ENCODE measurements at regions not wholly inside any gene's neighbourhood (a gene's known extent, or its start where the extent isn't known, plus 50 kb on each side); places are given as distances from the start of the nearest gene placed in this dataset.

DNA sequence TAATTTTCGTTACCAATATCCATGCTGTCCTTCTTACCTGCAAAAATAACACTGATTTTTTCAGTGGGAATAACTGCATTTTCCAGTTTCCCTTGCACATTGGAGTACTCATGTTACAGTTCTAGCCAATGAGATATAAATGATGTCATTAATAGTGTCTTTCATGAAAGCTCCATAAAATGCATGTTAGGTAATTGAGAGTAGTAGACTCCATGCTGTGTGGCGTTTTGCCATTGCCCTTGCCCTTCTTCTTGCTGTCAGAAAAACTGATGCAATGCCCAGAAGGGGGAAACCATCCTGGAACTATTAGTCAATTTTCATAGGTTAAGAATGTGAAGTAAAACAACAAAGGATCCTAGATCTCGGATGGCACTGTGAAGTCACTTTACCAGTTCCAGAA, 1765.3 kb downstream of the EFNA5 start:
- ChIA-PET POLR2A (no interaction called here), CTCF (no interaction called here)
- TF ChIP-seq, protein P1, sequence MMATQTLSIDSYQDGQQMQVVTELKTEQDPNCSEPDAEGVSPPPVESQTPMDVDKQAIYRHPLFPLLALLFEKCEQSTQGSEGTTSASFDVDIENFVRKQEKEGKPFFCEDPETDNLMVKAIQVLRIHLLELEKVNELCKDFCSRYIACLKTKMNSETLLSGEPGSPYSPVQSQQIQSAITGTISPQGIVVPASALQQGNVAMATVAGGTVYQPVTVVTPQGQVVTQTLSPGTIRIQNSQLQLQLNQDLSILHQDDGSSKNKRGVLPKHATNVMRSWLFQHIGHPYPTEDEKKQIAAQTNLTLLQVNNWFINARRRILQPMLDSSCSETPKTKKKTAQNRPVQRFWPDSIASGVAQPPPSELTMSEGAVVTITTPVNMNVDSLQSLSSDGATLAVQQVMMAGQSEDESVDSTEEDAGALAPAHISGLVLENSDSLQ (IDR thresholded peaks at IDR 0.05), result 0 out of 2 replicates have a peak, but pooled peaks have one; percentile 6
- TF ChIP-seq NFRKB (IDR thresholded peaks at IDR 0.05), result no peak
- peak; percentile 6 for DNase-seq (ENCODE audit: extremely low spot score)

DNA sequence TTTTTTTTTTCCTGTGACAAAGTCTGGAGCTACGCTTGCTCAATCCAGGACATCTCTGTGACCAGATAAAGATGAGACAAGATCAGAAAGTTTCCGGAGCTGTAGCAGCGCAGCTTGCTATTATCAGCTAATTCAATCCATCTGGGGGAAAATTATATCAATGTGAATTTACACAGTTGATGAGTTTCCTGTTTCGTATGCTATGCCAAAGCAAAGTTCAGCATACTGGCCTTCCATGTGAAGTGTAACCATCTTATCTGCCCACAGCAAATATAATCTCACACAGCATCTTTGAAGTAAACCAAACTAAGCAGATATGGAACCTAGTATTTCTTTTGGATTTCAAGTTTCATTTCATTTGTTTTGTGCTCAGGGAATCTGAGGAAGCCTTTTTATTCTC, 1767.7 kb downstream of the EFNA5 start:
- POLR2A ChIA-PET, result no interaction called here
- TF ChIP-seq FOXK2 (IDR thresholded peaks at IDR 0.05) (no peak), L3MBTL2 (conservative IDR thresholded peaks at IDR 0.05) (no peak), ARNT (IDR thresholded peaks at IDR 0.05) (no peak), HDGF (IDR thresholded peaks at IDR 0.05; ENCODE audit: borderline replicate concordance) (no peak), ELF4 (IDR thresholded peaks at IDR 0.05) (no peak), LEF1 (IDR thresholded peaks at IDR 0.05; ENCODE audit: borderline replicate concordance) (no peak), ZNF384 (IDR thresholded peaks at IDR 0.05) (no peak), NFRKB (IDR thresholded peaks at IDR 0.05) (no peak)
- TF ChIP-seq, protein P1 (IDR thresholded peaks at IDR 0.05), result no peak
- DNase-seq (ENCODE audit: extremely low spot score), result no peak
- CTCF ChIA-PET, result no interaction called here

DNA sequence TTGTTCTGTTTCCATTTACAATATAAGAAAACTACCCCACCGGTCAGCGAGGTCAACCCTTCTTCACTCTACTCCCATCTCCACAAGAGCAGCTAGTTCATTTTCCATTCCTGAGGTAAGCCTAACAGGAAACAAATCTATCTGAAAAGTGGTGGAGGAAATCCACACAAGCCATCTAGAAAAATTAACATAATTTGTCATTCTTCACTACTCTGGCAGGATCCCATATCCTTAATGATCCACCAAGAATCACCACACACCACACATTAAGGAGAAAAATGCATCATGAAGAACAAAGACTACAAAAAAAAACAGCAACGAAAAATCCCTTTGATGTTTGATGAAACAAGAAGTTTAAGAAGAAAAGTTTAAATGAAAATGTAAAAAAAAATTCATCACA, 1771.0 kb downstream of the EFNA5 start:
- no peak for TF ChIP-seq LEF1 (IDR thresholded peaks at IDR 0.05; ENCODE audit: borderline replicate concordance)
- TF ChIP-seq FOXA1 (IDR thresholded peaks at IDR 0.05), result no peak
- no peak for TF ChIP-seq ELF4 (IDR thresholded peaks at IDR 0.05)
- no peak for TF ChIP-seq HDGF (IDR thresholded peaks at IDR 0.05; ENCODE audit: borderline replicate concordance)
- TF ChIP-seq CTBP1 (IDR thresholded peaks at IDR 0.05; ENCODE audit: borderline replicate concordance), result no peak
- no peak for TF ChIP-seq ARNT (IDR thresholded peaks at IDR 0.05)
- no peak for TF ChIP-seq FOXK2 (IDR thresholded peaks at IDR 0.05)
- no peak for TF ChIP-seq TARDBP (IDR thresholded peaks at IDR 0.05)
- no peak for TF ChIP-seq L3MBTL2 (conservative IDR thresholded peaks at IDR 0.05)
- DNase-seq (ENCODE audit: extremely low spot score), result no peak
- POLR2A ChIA-PET, result no interaction called here
- CTCF ChIA-PET, result no interaction called here

DNA sequence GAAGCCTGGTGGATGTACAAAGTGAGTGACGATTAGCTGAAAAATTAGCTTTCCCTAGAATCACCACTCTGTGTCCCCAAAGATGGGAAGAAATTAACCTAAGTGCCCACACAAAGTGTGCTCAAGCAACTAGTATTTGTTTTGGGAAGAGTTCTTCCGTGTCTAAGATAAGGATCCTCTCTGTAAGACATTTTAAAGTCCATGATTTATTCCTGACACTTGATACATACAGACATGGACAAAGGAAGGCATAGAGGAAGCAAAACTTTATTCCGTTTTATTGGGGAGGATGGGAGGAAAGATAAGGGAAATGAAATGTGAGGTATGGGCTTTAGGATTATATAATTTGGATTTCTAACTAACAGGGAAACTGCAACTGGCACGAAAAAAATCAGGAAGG, 1772.6 kb downstream of the EFNA5 start:
- TF ChIP-seq FOXM1 (IDR thresholded peaks at IDR 0.05; ENCODE audit: borderline replicate concordance), result no peak
- TF ChIP-seq, protein P1 (IDR thresholded peaks at IDR 0.05), result peak; percentile 37; the same call in 1 of the 2 replicates
- CTCF ChIA-PET, result no interaction called here
- POLR2A ChIA-PET, result no interaction called here
- no peak for DNase-seq (ENCODE audit: extremely low spot score)

DNA sequence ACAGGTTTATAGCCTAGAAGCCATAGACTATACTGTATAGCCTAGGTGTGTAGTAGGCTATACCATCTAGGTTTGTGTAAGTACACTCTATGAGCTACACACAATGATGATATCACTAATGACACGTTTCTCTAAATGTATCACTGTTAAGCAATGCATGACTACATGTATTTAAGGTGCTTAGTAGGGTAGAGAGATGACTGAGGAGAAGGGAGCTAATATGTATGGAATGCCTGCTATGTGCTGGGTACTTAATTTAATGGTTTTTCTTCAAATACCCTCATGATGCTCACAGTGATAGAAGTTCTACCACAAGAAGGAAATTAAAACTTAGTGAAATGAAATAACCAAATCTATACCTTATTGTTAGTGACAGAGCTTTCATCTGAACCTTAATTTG, 1785.5 kb downstream of the EFNA5 start:
- ChIA-PET POLR2A (no interaction called here), CTCF (no interaction called here)
- no peak for TF ChIP-seq FOXM1 (IDR thresholded peaks at IDR 0.05; ENCODE audit: borderline replicate concordance)
- no peak for TF ChIP-seq LEF1 (IDR thresholded peaks at IDR 0.05; ENCODE audit: borderline replicate concordance)
- TF ChIP-seq SP1 (IDR thresholded peaks at IDR 0.05), result no peak
- TF ChIP-seq L3MBTL2 (conservative IDR thresholded peaks at IDR 0.05), result no peak
- no peak for TF ChIP-seq NFRKB (IDR thresholded peaks at IDR 0.05)
- no peak for TF ChIP-seq ELF4 (IDR thresholded peaks at IDR 0.05)
- no peak for TF ChIP-seq TARDBP (IDR thresholded peaks at IDR 0.05)
- no peak for TF ChIP-seq ARNT (IDR thresholded peaks at IDR 0.05)
- TF ChIP-seq ZNF384 (IDR thresholded peaks at IDR 0.05), result no peak
- TF ChIP-seq HDGF (IDR thresholded peaks at IDR 0.05; ENCODE audit: borderline replicate concordance), result no peak
- DNase-seq (ENCODE audit: extremely low spot score), result no peak

DNA sequence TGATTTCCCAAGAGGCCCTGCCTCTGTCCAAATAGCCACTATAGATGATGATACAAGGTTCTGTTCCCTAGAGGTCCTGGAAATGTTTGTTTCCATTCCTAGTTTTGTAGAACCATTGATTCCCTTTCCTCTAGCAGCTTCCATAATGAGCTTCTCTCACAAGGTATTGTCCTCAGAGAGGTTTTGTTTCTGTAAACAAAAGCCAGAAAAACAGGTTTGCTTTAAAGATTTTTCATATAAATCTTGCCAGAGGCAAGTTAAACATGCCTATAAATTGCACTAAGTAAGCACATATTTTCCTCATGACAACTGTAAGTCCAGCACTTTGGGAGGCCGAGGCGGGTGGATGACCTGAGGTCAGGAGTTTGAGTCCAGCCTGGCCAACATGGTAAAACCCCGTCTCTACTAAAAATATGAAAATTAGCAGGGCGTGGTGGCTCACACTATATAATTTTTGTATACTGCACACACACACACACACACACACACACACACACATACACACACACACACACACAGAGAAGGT, 1787.7 kb downstream of the EFNA5 start:
- DNase-seq (ENCODE audit: extremely low spot score), result no peak
- no peak for TF ChIP-seq ARNT (IDR thresholded peaks at IDR 0.05)
- TF ChIP-seq BHLHE40 (IDR thresholded peaks at IDR 0.05; ENCODE audit: borderline replicate concordance), result no peak
- TF ChIP-seq FOXM1 (IDR thresholded peaks at IDR 0.05; ENCODE audit: borderline replicate concordance), result no peak
- TF ChIP-seq TARDBP (IDR thresholded peaks at IDR 0.05), result no peak
- TF ChIP-seq SUZ12 (IDR thresholded peaks at IDR 0.05), result no peak
- no peak for TF ChIP-seq ELF4 (IDR thresholded peaks at IDR 0.05)
- TF ChIP-seq FOXK2 (IDR thresholded peaks at IDR 0.05), result no peak
- TF ChIP-seq SP1 (IDR thresholded peaks at IDR 0.05), result no peak
- no peak for TF ChIP-seq FOXA1 (IDR thresholded peaks at IDR 0.05)
- no peak for TF ChIP-seq HDGF (IDR thresholded peaks at IDR 0.05; ENCODE audit: borderline replicate concordance)
- TF ChIP-seq CTBP1 (IDR thresholded peaks at IDR 0.05; ENCODE audit: borderline replicate concordance), result no peak
- no peak for TF ChIP-seq ZNF384 (IDR thresholded peaks at IDR 0.05)
- TF ChIP-seq L3MBTL2 (conservative IDR thresholded peaks at IDR 0.05), result no peak
- TF ChIP-seq LEF1 (IDR thresholded peaks at IDR 0.05; ENCODE audit: borderline replicate concordance), result no peak
- TF ChIP-seq NFRKB (IDR thresholded peaks at IDR 0.05), result no peak
- TF ChIP-seq, protein P1 (IDR thresholded peaks at IDR 0.05), result no peak
- POLR2A ChIA-PET, result no interaction called here
- CTCF ChIA-PET, result no interaction called here

DNA sequence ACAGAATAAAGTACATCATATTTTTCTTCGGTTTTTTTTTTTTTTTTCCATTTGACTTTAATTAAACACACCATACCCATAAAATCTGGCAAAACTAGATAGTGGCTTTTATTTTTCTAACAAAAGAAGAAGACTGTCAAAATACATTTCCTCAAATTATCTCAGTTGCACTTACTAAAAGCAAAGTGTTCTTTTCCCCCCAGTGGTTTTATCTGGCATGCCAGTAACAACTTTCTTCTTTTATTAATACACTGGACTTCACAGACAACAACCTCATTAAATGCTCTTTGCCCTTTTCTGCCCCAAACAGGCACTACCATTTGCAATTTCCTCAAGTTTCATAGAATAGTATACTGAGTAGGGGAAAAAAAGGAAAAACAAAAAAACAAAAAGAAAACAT, 1792.3 kb downstream of the EFNA5 start:
- DNase-seq (ENCODE audit: extremely low spot score), result no peak
- POLR2A ChIA-PET, result no interaction called here
- CTCF ChIA-PET, result no interaction called here
- TF ChIP-seq NFRKB (IDR thresholded peaks at IDR 0.05), result no peak
- no peak for TF ChIP-seq FOXA1 (IDR thresholded peaks at IDR 0.05)
- TF ChIP-seq, protein P1 (IDR thresholded peaks at IDR 0.05), result no peak

Measured in HEK293T (cell line).